ENCODE measurements at regions not wholly inside any gene's neighbourhood (a gene's known extent, or its start where the extent isn't known, plus 50 kb on each side); places are given as distances from the start of the nearest gene placed in this dataset.
A peak's percentile ranks its signal among the peaks of the same experiment; 100 is the strongest.

DNA sequence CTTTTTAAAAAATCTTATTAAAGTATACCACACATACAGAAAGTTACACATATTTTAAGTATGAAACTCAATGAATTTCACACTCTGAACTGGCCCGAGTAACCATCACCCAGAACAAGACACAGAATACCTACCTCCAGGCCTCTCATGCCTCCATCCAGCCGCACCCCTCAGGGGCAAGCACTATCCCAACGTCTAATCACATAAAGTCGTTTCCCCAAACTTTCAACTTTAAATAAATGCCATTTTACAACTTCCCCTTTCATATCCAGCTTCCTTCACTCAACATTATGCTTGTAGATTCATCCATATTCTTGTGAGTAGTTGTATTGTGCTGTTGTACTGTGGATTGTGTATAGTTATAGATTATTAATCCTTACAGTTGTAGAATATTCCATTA, 539.1 kb downstream of the CD83 start:
- DNase-seq, result peak; percentile 42 to 64

DNA sequence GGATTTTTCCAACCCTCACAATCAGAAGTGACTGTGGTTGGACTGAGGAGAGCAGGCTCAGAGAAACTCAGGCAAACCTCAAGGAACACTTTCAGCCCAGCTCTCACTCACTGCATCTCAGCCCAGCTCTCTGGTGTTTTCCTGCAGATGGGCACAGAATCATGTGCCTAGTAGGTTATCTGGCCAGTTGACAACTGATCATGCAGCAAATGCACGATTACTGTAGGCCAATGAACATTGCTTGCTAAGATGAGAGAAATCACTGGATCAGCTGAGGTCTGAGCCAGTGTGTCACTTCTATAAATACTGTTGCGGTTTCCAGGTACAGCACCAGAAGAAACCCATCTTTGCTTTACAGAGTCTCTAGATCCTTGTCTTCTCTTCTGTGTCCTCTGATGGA, 540.5 kb downstream of the CD83 start:
- no peak for DNase-seq

GRCh38 chr6:14658886-14659561, 541.5 kb downstream of the CD83 start:
- DNase-seq, result peak; percentile 81 to 87

DNA sequence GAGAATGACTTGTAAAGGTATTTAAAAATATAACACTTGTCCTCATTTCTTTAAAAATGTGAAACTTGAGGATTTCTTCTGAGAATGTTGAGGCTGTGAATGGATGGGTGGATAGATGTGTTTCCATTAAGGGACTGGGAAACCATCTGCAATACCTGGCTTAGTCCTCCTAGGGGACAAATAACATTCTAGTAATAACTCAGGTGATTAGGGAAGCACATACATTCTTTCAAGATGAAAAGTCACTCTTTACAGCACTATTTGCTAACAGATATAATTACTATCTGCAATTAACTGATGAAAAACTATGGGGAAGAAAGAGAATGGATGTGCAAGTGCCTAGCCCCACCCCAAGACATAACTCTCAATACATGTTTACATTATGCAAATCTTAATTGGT, 542.3 kb downstream of the CD83 start:
- DNase-seq, result no peak

DNA sequence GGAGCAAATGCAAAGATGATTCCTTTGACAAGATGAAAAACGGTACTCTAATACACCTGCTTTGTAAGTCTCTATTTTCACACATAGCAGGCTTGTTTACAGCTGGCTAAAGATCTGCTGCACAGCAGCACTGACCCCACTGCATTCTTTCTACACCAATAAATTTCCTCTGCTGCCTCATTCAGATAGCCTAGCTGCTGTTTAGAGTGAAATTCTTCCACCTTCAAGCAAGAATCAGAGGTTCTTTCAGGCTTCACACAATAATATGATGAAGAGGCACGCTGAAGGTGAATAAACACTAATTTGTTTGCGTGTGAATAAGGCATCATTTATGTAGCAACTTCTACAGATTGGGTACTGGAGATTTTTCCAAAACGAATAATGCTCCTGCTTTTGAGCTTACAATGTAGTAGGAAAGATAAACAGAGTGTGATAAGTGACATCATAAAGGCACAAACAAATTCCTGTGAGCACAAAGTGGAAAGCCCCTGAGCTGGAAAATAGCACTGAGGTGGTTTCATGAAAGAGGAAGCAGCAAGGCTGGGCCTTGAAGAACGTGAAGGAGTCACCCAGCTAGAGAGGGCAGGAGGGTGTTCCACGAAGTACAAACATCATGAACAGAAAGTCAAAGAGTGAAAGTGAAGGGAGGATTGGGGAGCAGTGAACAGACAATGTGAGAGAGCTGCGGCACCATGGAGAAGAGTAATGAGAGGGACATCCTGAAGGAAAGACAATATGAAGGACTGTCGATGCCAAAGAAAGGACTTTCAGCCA, 543.4 kb downstream of the CD83 start:
- peak; percentile 79 to 83 for DNase-seq

DNA sequence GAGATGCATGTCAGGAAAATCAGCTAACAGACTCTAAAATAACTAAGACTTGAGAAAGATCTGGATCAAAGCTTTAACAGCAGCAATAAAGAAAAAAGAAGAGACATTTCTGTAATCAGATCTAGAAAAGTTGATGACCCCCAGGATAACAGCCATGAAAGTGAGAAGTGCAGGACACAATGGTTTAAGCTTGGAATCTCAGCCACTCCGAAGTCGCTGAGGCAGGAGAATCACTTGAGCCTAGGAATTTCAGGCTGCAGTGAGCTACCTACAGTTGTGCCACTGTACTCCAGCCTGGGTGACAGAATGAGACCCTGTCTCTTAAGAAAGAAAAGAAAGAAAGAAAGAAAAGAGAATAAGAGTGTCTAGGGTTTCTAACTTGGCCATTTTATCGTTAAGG, 544.1 kb downstream of the CD83 start:
- DNase-seq, result no peak

DNA sequence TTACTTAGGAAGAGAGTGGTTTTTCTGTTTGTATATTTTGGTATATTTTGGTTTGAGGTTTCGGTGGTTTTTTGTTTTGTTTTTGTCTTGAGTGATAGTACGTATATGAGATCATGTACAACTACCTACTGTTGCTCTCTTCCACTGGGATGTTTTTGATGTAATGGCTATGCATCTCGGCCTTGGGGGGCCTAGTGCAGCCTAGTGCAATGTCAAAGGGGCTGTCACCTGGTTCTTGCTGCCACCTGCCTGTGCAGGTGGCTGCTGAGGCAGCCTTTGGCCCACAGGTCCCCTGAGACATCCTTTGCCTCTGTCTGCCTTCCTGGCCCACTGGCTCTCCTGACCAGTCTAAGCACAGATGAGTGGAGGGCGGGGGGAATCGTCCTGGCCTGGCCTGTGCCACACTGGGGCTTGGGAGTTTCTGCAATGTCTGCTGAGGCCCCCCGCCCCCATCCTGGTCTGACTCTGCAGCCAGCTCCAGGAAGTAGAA, 546.6 kb downstream of the CD83 start:
- DNase-seq, result no peak

- DNase-seq, result no peak
Measured at GRCh38 chr6:14664621-14665315, 547.2 kb downstream of the CD83 start.

- DNase-seq, result peak; percentile 58 to 63
Measured at GRCh38 chr6:14665827-14666724, 548.5 kb downstream of the CD83 start.

DNA sequence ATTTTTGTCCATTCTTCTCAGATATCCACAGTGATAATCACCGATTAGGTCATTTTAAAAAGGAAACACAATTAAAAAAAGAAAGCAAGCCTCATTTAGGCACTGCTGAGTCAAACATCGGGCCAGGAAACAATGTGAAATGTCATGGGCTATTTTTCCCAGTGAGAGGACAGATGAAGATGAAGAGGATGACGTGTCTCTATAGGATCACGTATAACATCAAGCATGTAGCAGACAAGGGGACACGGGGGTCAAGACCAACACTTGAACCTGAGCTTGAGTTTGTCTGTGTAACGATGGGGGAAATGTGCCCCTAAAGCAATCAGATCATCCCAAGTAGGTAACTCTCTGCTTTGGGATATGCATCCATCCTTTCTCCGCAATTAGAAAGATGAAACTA, 553.2 kb downstream of the CD83 start:
- no peak for DNase-seq

- no peak for DNase-seq
Measured at GRCh38 chr6:14671261-14671681, 553.7 kb downstream of the CD83 start.

GRCh38 chr6:14671937-14672336, 554.4 kb downstream of the CD83 start:
- DNase-seq, result no peak

GRCh38 chr6:14673201-14673600, 555.6 kb downstream of the CD83 start:
- DNase-seq, result no peak

DNA sequence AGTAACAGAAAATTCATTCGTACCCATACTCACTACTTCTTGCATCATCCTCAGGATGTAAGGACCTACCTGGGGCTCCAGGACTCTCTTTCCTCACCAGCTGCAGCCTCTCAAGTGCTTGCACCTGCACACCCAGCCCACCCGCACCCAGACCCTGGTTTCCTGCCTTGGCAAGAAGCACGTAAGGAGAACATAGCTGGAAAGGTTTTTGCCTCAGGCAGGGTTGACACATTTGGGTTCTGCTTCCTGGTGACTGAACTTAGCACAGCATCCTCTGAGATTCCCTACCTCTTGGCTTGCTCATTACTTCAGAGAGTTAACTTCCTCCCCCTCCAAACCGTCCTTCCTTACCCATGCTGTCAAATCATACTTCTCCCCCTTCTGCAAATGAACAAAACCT, 556.9 kb downstream of the CD83 start:
- no peak for DNase-seq

DNA sequence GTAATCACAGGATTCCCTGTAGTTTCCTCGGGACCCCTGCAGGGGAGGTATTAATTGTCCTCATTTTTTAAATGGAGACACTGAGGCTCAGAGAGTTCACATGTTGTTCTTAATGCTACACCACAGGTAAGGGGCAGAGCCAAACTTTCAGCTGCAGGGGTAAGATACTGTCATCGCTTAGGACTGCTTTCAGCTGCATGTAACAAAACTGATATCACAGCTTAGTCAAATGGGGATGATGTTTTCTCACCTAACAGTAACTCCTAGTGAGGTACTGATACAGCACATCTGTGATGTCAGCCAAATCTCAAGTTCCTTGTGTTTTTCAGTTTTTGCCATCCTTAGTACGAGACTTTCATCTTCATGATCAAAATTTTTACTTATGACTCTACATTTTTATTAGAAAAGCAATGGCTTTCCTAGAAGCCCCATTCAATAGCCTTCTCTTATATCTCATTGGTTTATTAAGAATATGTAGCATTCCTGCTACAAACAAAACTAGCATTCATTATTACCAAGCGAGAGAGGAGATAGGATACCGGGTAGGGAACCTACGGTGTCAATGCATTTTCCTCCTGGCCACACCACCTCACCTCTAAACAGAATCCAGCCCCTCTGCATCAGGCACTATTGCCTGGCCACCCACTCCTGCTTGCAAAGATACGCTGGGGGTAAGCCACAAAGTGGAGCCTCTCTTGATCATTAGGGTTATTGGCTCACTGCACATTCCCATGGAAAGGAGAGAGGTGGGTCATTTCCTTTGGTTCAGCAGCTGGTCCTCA, 557.5 kb downstream of the CD83 start:
- no peak for DNase-seq

DNA sequence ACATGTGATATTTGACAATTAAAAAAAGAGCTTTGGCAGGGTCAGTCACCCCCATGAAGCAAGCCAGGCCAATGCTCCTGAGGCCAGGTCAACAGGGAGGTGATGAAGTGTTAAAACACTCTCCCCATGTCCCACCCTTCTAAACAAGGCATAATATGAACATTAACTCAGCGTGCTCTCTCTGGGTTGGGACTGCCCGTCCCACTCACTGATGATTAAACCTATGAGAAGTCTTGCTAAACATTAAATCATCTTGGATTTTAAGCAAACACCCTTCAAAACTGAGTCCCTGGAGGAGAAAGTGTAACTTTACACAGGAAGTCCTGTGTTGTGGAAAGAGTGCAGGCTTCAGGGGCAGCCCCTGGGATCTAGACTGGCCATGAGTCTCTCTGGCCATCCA, 558.5 kb downstream of the CD83 start:
- no peak for DNase-seq

GRCh38 chr6:14676977-14677781, 559.6 kb downstream of the CD83 start:
- no peak for DNase-seq

DNA sequence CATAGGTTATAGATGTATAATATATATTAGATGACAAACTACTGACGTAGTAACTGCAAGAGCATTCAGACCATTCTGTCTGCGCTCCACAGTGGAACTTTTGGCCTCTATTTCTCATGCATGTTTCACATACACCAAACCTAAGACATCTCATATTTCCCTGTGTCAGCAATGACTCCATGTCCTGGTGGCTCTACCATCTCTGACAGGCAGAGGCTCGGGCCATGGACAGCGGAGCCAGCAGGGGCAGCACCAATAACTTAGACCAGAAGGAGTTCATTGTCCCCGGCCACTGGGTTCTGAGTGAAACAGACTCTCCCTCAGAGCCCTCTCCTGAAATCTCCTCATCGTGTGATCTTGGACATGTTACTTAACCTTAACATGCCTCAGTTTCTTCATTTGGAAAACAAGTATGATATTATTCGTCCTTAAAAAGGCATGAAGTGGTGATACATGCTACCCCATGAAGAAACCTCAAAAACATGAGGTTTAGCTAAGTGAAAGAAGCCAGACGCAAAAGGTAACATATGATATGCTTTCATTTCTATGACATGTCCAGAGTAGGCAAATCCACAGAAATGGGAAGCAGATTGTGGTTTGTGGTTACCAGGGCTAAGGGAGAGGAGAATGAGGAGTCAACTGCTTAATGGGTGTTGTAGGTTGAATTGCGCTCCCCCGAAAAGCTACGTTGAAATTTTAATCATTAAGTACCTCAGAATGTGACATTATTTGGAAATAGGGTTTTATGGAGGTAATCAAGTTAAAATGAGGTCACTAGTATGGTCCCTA, 564.0 kb upstream of the JARID2 start:
- DNase-seq, result peak; percentile 43 to 46

DNA sequence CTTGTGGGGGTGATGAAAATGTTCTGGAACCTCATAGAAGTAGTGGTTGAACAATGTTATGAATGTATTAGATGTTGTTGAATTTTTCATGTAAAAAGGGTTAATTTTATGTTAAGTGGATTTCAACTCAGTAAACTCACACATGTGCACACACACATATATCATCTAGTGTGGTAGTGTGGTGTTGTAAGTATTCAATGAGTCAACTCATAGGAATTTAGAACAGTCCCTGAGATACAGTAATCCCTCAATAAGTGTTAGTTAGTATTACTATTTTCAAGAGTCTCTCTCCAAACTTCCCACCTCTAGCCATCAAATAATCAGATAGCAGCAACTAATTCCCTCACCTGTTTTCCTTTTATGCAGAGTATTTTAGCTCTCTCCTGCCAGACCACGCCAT, 563.1 kb upstream of the JARID2 start:
- no peak for DNase-seq

GRCh38 chr6:14689639-14690038, 556.2 kb upstream of the JARID2 start:
- no peak for DNase-seq

Data from Kasumi-1 (cell line).